GM18951 (cell line): ENCODE measurements at regions not wholly inside any gene's neighbourhood (a gene's known extent, or its start where the extent isn't known, plus 50 kb on each side); places are given as distances from the start of the nearest gene placed in this dataset.
"Not testable (repeated sequence)": the region's sequence is repeated elsewhere in the genome, so short reads cannot be mapped to it uniquely, and the experiment has no call there.

ENCODE experiments used
- POLR2A ChIP-seq: IDR thresholded peaks from 4 replicates; pipeline ENCODE4 v1.6.1; 2011; ENCODE audit warnings: mild to moderate bottlenecking; ENCODE audit not compliant: insufficient read length, insufficient read depth; ENCODE audit errors: extremely low read depth
- in situ Hi-C: fragments of 300-500 bp; cut with MboI; formaldehyde crosslinking; loops from one replicate; pipeline ENCODE4 v1.12.0; 2022; ENCODE audit warnings: low sequenced_read_pairs, mixed read lengths, inconsistent platforms; ENCODE audit not compliant: unreplicated experiment

DNA sequence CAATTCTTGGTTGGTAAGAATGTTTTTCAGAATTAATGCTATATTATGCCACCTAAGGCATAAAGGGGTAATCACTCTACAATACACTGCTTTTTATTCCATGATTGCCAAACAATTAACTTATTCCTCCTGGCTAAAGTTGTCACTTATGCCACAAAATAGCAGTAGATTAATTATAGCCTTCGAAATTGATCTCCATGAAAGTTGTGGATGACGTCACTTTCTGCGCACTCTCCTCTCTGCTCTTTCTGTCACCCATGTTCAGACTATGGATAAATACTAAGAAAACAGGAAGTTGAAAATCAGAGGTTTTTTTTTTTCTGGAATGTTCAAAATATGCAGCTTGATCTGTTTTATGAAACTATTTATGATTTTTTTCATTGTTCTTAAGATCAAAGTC is 790.1 kb upstream of the CNTN5 start:
- no peak for TF ChIP-seq POLR2A
- in situ Hi-C loops: no loop called here

DNA sequence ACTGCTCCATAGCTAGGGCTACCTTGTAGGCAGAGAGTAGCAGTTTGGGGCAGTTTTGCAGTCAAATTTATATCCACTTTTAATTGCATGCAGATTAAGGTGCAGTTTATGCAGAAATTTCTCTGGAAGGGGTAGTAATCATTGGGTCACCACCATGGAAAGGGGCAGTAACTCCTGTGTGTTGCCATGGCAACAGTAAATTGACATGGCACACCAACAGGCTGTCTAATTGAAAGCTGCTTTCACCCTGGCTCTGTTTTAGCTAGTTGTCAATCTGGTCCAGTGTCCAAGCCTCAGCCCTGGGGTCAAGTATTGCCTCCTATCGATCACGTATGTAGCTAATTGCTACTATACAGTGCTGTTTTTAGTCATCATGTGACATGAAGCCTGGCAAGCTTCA is 786.1 kb upstream of the CNTN5 start:
- in situ Hi-C loops: no loop called here
- TF ChIP-seq POLR2A: no peak

DNA sequence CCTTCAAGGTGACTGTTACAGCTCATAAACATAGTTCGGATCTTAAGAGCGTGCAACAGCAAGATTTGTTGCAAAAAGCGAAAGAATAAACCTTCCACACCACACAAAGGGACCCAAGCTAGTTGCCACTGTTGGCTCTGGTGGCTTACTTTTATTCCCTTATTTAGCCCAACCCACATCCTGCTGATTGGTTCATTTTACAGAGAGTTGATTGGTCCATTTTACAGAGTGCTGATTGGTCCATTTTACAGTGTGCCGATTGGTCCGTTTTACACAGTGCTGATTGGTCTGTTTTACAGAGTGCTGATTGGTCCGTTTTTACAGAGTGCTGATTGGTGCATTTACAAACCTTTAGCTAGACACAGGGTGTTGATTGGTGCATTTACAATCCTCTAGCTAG is 776.9 kb upstream of the CNTN5 start:
- in situ Hi-C loops: no loop called here
- TF ChIP-seq POLR2A: no peak

DNA sequence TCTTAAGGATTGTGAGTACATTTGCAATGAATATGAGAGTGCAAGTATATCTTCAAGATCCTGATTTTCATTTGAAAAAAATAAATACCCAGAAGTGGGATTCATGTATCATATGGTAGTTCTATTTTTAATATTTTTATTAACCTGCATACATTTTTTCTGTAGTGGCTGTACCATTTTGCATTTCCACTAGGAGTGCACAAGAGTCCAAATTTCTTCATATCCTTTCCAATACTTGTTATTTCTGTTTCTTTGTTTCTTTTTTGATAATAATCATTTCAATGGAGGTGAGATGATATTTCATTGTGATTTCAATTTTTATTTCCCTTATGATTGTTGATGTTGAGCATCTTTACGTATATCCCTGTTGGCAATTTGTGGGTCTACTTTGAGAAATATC is 759.8 kb upstream of the CNTN5 start:
- in situ Hi-C loops: no loop called here
- no peak for TF ChIP-seq POLR2A

DNA sequence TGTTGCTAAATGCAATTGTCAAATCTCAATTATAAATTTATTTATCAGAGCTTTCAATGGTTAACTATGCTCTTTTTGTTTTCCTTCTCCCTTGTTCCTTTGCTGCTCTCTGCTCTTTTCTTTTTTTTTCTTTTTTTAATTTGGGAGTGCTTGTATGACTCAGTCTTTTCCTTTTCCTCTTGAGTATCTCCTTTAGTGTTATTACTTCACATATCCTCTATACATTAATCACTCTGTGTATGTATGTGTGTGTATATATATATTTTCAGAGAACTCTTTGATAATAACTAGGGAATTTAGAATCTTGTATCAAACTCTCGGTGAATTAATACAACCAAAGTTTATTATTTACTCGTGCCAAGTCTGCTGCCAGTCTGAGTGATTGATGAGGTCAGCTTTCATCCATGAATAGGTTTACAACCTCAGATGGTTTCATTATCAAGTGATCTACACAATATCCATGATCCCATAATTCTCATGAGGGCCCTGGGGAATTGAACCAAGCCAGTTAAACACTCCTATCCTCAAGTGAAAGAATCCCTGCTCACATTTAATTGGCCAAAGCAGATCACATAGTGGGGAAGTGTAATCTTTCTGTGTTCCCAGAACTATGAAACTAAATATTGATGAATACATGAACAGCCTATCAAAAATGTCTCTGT is 743.4 kb upstream of the CNTN5 start:
- in situ Hi-C loops: no loop called here
- TF ChIP-seq POLR2A: no peak

DNA sequence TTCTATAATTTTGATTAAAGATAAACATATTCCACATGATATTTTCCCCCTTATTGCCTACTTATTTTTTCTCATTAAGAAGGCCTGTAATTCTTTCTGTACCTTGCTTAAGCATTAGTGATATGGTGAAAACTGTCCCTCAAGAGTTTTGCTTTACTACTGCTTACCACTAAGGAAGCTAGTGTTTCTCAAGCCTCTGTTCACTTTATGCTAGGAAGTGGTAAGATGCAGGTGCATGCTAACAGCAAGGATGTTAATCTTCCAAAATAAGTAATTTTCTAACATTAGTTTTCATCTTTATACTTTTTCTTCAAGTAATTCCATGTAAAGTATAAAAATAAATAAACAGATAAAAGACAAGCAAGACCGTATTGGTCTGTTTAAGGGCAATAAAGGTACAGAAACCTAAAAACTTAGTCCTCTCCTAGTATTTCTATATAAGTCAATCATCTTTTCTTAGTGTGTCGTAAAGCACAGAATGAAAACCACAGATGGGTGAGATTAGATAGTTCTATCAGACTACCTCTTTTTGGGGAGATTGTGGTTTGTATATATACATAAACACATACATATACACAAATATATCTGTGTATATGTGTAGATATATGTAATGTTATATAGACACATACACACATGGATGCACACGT is 731.0 kb upstream of the CNTN5 start:
- TF ChIP-seq POLR2A: no peak
- in situ Hi-C loops: no loop called here

DNA sequence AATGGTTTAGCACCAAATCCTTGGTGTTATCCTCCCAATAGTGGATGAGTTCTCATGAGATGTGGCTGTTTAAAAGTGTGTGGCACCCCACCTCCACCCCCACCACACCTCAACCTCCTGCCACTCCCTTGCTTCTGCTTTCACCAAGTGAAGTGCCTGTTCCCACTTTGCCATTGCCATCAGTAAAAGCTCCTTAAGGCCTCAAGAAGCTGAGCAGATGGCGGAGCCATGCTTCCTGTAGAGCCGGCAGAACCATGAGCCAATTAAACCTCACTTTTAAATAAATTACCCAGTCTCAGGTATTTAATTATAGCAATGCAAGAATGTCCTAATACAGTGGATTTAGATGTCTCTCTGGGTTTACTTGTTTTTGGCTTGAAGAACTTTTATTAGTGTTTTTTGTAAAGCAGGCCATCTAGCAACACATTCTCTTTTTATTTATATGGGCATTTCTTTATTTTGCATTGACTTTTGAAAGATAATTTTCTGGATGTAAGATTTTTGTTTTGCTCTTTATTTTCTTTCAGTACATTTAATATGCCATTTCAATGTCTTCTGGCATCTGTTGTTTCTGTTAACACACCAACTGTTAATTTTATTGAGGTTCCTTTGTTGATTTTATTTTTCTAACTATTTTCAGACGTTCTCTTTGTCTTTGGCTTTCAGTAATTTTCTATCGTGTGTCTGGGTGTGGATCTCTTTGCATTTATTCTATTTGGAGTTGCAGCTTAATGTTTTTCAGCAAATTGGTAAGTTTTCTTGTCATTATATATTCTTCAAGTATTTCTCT is 724.5 kb upstream of the CNTN5 start:
- no peak for TF ChIP-seq POLR2A
- in situ Hi-C loops: no loop called here

DNA sequence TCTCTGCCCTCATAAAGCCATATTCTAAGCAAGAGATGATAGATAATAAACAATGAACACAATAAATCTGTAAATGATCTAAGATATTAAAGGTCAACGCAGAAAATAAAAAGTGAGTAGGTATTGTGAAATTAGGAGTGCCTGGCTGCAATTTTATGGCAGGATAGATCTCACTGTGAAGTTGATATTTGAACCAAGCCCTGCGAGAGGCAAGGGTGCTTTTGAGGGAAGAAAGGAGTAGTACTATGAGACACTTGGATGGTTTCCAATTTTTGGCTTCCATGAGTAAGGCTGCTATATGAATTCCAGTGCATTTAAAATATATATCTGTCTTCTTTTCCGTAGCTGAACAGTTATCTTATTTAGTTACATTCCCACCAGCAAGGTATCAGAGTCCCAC is 720.0 kb upstream of the CNTN5 start:
- TF ChIP-seq POLR2A: no peak
- in situ Hi-C loops: no loop called here

DNA sequence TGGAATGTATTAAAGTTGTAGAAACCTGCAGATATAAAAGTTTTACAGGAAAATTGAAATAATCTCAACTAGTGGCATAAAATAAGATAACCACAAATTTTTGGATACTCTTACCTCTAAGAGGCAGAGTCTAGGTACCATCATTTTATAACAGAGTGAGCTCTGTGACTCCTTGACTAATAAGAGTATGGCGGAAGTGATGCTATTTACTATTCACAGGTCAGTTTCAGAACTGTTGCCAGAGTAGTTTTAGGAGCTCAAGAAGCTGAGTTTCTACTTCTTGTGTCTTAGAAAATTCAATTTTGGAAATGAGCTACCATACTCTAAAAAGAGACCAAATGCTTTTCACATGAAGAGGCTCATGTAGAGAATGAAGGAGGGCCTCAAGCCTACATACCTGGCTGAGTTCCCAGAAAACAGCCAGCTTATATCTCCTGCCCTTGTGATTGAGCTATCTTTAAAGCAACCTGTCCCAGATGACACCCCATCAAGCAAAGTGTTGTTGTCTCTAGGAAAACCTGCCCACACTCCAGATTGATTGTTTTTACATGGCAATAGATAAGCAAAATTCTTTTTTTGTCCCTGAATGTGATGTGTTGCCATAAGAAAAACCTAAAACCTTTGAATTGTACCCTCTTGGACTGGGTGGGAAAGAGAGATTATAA is 712.8 kb upstream of the CNTN5 start:
- in situ Hi-C loops: no loop called here
- TF ChIP-seq POLR2A: no peak

DNA sequence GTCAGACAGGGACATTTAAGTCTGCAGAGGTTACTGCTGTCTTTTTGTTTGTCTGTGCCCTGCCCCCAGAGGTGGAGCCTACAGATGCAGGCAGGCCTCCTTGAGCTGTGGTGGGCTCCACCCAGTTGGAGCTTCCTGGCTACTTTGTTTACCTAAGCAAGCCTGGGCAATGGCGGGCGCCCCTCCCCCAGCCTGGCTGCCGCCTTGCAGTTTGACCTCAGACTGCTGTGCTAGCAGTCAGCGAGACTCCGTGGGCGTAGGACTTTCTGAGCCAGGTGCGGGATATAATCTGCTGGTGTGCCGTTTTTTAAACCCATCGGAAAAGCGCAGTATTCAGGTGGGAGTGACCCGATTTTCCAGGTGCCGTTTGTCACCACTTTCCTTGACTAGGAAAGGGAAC is 690.4 kb upstream of the CNTN5 start:
- in situ Hi-C loops: not testable (repeated sequence)

DNA sequence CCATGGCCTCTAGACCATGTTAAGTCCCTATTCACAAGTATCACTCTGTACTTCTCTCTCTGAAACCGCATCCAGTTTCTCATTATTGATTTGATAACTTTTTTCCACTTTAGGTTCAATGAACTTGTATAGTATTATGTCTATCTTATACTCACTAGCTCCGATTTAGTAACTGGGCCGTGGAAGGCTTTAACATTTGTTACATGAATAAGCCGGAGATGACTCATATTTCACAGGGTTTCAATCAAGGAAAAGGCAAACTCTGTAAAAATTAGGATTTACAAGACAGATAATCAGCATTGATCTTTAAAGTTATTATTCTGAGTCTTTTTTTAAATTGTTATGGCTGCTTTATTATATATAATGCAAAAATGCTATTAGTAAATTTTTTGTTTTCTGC is 662.2 kb upstream of the CNTN5 start:
- no peak for TF ChIP-seq POLR2A
- in situ Hi-C loops: no loop called here

DNA sequence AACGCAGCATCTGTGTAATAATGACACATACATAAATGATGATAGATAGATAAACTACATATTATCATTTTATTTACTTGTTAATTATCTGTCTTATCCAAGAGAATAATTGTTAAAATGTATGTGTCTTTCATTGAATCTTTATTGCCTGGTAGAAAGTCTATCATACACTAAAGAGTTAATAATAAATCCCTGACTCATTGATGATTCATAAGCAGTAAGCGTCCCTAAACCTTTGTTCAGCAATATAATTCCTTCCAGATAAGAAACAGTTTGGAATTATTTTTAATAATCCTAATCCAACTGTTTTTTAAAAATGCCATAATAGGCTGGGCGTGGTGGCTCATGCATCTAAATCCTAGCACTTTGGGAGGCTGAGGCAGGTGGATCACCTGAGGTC is 655.6 kb upstream of the CNTN5 start:
- in situ Hi-C loops: no loop called here

DNA sequence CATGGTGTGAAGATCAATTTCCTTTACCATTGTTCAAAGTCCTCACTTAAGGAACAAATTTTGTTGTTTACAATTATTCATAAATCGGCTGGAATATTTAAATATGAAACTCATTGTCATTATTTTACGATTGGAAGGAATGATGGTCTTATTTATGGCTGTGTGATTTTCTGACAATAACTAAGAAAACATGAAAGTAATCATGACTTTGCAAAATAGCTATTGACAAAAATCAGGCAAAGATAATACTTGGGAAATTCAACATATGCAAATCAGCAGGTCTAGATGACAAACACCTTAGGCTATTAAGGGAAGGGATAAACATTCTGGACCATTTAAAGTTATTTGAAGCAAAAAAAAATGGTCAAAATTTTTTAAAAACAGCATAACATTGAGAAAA is 654.8 kb upstream of the CNTN5 start:
- no peak for TF ChIP-seq POLR2A
- in situ Hi-C loops: no loop called here

More for the DNA sequence above, 655.6 kb upstream of the CNTN5 start:
- TF ChIP-seq POLR2A: no peak
